H9 (cell line): ENCODE measurements at regions not wholly inside any gene's neighbourhood (a gene's known extent, or its start where the extent isn't known, plus 50 kb on each side); places are given as distances from the start of the nearest gene placed in this dataset.

Source experiments
- DNase-seq: peaks from one replicate; pipeline ENCODE4 v3.0.0-alpha.2; 2017
- H2AFZ ChIP-seq: one replicate; pipeline ENCODE4 v1.6.1; 2013; ENCODE audit warnings: mild to moderate bottlenecking, low read length, control low read depth, moderate library complexity
- H2AK5ac ChIP-seq: 2 replicates; pipeline ENCODE4 v1.6.1; 2013; ENCODE audit warnings: low read length, control low read depth, mixed read lengths; ENCODE audit not compliant: insufficient read length
- H2BK120ac ChIP-seq: one replicate; pipeline ENCODE4 v1.6.1; 2013; ENCODE audit warnings: low read depth, mild to moderate bottlenecking, low read length, control low read depth, inconsistent platforms; ENCODE audit not compliant: poor library complexity, severe bottlenecking
- H2BK12ac ChIP-seq: 2 replicates; pipeline ENCODE4 v1.6.1; 2013; ENCODE audit warnings: low read length, control low read depth, mixed read lengths, low read depth; ENCODE audit not compliant: insufficient read length
- H2BK15ac ChIP-seq: 2 replicates; pipeline ENCODE4 v1.6.1; 2013; ENCODE audit warnings: low read depth, low read length, control low read depth
- H2BK20ac ChIP-seq: one replicate; pipeline ENCODE4 v1.6.1; 2013; ENCODE audit warnings: low read depth, mild to moderate bottlenecking, low read length, control low read depth, inconsistent platforms; ENCODE audit not compliant: poor library complexity, severe bottlenecking
- H2BK5ac ChIP-seq: 2 replicates; pipeline ENCODE4 v1.6.1; 2013; ENCODE audit warnings: low read length, control low read depth, mixed read lengths; ENCODE audit not compliant: insufficient read length
- H3K14ac ChIP-seq: 2 replicates; pipeline ENCODE4 v1.6.1; 2013; ENCODE audit warnings: low read length, control low read depth; ENCODE audit not compliant: insufficient read depth
- H3K18ac ChIP-seq: 2 replicates; pipeline ENCODE4 v1.6.1; 2013; ENCODE audit warnings: low read depth, mild to moderate bottlenecking, mixed read lengths, low read length, control low read depth; ENCODE audit not compliant: insufficient read length
- H3K23ac ChIP-seq: 2 replicates; pipeline ENCODE4 v1.6.1; 2013; ENCODE audit warnings: low read length, control low read depth, mixed read lengths, low read depth; ENCODE audit not compliant: insufficient read length
- H3K23me2 ChIP-seq: 2 replicates; pipeline ENCODE4 v1.6.1; 2013; ENCODE audit warnings: low read depth, mild to moderate bottlenecking, mixed read lengths, low read length, control low read depth; ENCODE audit not compliant: insufficient read length, poor library complexity, severe bottlenecking
- H3K27ac ChIP-seq: 2 replicates; pipeline ENCODE4 v1.5.1; 2013; ENCODE audit warnings: low read length, control low read depth, mixed read lengths, low read depth; ENCODE audit not compliant: insufficient read length
- H3K27me3 ChIP-seq: 2 replicates; pipeline ENCODE4 v1.6.1; 2013; ENCODE audit warnings: low read length, control low read depth, inconsistent platforms; ENCODE audit not compliant: insufficient read depth
- H3K4ac ChIP-seq: 2 replicates; pipeline ENCODE4 v1.6.1; 2013; ENCODE audit warnings: low read depth, mild to moderate bottlenecking, control low read depth, inconsistent platforms, low read length, moderate library complexity
- H3K4me1 ChIP-seq: 2 replicates; pipeline ENCODE4 v1.6.1; 2013; ENCODE audit warnings: low read length, control low read depth, inconsistent platforms; ENCODE audit not compliant: insufficient read depth
- H3K4me2 ChIP-seq: 2 replicates; pipeline ENCODE4 v1.6.1; 2013; ENCODE audit warnings: low read length, control low read depth, mixed read lengths; ENCODE audit not compliant: insufficient read length, insufficient read depth
- H3K56ac ChIP-seq: 2 replicates; pipeline ENCODE4 v1.6.1; 2013; ENCODE audit warnings: low read depth, mild to moderate bottlenecking, mixed read lengths, low read length, control low read depth; ENCODE audit not compliant: insufficient read length
- H3K79me1 ChIP-seq: 2 replicates; pipeline ENCODE4 v1.6.1; 2013; ENCODE audit warnings: low read depth, mild to moderate bottlenecking, moderate library complexity, low read length, control low read depth, inconsistent platforms; ENCODE audit not compliant: insufficient read depth, poor library complexity, severe bottlenecking
- H3K79me2 ChIP-seq: 2 replicates; pipeline ENCODE4 v1.6.1; 2013; ENCODE audit warnings: low read length, control low read depth, inconsistent platforms; ENCODE audit not compliant: insufficient read depth
- H3K9ac ChIP-seq: 2 replicates; pipeline ENCODE4 v1.6.1; 2013; ENCODE audit warnings: low read length, control low read depth, mixed read lengths; ENCODE audit not compliant: insufficient read length; ENCODE audit errors: extremely low read depth
- H3K9me3 ChIP-seq: one replicate; pipeline ENCODE4 v1.6.1; 2013; ENCODE audit warnings: low read depth, low read length, inconsistent platforms; ENCODE audit not compliant: control insufficient read depth
- H3T11ph ChIP-seq: one replicate; pipeline ENCODE4 v1.6.1; 2013; ENCODE audit warnings: mild to moderate bottlenecking, low read length, control low read depth, inconsistent platforms
- H4K20me1 ChIP-seq: one replicate; pipeline ENCODE4 v1.6.1; 2013; ENCODE audit not compliant: control insufficient read depth, insufficient read length, insufficient read depth
- H4K5ac ChIP-seq: 2 replicates; pipeline ENCODE4 v1.6.1; 2013; ENCODE audit warnings: low read depth, mild to moderate bottlenecking, mixed read lengths, low read length, control low read depth; ENCODE audit not compliant: insufficient read length
- H4K8ac ChIP-seq: replicated peaks from 2 replicates; pipeline ENCODE4 v1.6.1; 2013; ENCODE audit warnings: low read length, control low read depth, mixed read lengths, low read depth; ENCODE audit not compliant: insufficient read length
- H4K91ac ChIP-seq: 2 replicates; pipeline ENCODE4 v1.6.1; 2013; ENCODE audit warnings: low read depth, mild to moderate bottlenecking, moderate library complexity, mixed read lengths, low read length, control low read depth; ENCODE audit not compliant: insufficient read length
- H3K27ac Mint-ChIP-seq, 3 experiments: 2 replicates in 2 of 3; 3 replicates in 1 of 3; pipeline ENCODE4 v1.8.0; 2020 to 2021; ENCODE audit warnings: mixed read lengths in 3 of 3, mild to moderate bottlenecking in 1 of 3, moderate library complexity in 1 of 3
- H3K27me3 Mint-ChIP-seq: 2 replicates; pipeline ENCODE4 v1.8.0; 2021; ENCODE audit warnings: low read depth, mild to moderate bottlenecking, moderate library complexity, mixed read lengths
- H3K36me3 Mint-ChIP-seq, 3 experiments: 2 replicates in 2 of 3; 3 replicates in 1 of 3; pipeline ENCODE4 v1.8.0; 2020 to 2021; ENCODE audit warnings: low read depth in 3 of 3, mixed read lengths in 3 of 3; ENCODE audit not compliant: insufficient read depth in 1 of 3
- H3K4me1 Mint-ChIP-seq, 2 experiments: 2 replicates each; pipeline ENCODE4 v1.8.0; 2020; ENCODE audit warnings: mixed read lengths in 2 of 2
- H3K4me3 Mint-ChIP-seq, 2 experiments: 2 replicates in 1 of 2; 3 replicates in 1 of 2; pipeline ENCODE4 v1.8.0; 2020 to 2021; ENCODE audit warnings: mild to moderate bottlenecking in 2 of 2, mixed read lengths in 2 of 2, moderate library complexity in 1 of 2
- H3K9me3 Mint-ChIP-seq, 2 experiments: 2 replicates in 1 of 2; 3 replicates in 1 of 2; pipeline ENCODE4 v1.8.0; 2020; ENCODE audit warnings: mild to moderate bottlenecking in 2 of 2, mixed read lengths in 2 of 2, moderate library complexity in 1 of 2
- CTCF ChIP-seq: fragments of 200-600 bp; sonication (generic); conservative IDR thresholded peaks from 3 replicates; pipeline ENCODE4 v1.8.0; 2021; ENCODE audit warnings: antibody characterized with exemption, mild to moderate bottlenecking
- WGBS: extraction: QIAGEN DNeasy Blood & Tissue Kit; methylation state at CpG from one replicate; pipeline ENCODE4 v1.1.7; 2013; ENCODE audit warnings: missing lambda C conversion rate, low lambda C conversion rate, mixed read lengths; ENCODE audit not compliant: insufficient read length; ENCODE audit errors: extremely low coverage; 5-methylcytosine and 5-hydroxymethylcytosine counted together

GRCh38 chr7:80040752-80041151 is 93.9 kb upstream of the GNAI1 start:
- no CpG with 5 or more reads among the region's 3 CpGs for whole genome bisulfite sequencing
- peaks cover 0 to 13% (median 8%) of the 10 kb centered on the region in 3 experiments; a peak in 5 of 7 replicates for H3K36me3 Mint-ChIP-seq
- H2BK20ac ChIP-seq: no peak overlapping the region

More at GRCh38 chr7:80040752-80041151, 93.9 kb upstream of the GNAI1 start:
- Histone ChIP-seq H3K27me3 (no peaks in the 10 kb centered on the region), H3K4me2 (no peak overlapping the region), H4K8ac (no peak overlapping the region), H3K18ac (no peak overlapping the region), H3K79me1 (no peaks in the 10 kb centered on the region), H3K56ac (no peak overlapping the region), H3K23me2 (no peaks in the 10 kb centered on the region), H2BK5ac (no peak overlapping the region), H3T11ph (no peak overlapping the region), H4K5ac (no peak overlapping the region), H2BK120ac (no peak overlapping the region), H3K9ac (no peak overlapping the region), H4K91ac (no peak overlapping the region), H2BK12ac (no peak overlapping the region), H3K79me2 (no peaks in the 10 kb centered on the region), H2AFZ (no peak overlapping the region), H3K14ac (no peak overlapping the region), H3K9me3 (peaks cover 9% of the 10 kb centered on the region), H2AK5ac (no peak overlapping the region), H2BK15ac (no peak overlapping the region), H3K27ac (no peak overlapping the region), H3K4ac (no peak overlapping the region), H4K20me1 (no peaks in the 10 kb centered on the region), H3K23ac (no peak overlapping the region), H3K4me1 (no peaks in the 10 kb centered on the region)
- Mint-ChIP-seq H3K27me3 (no peaks in the 10 kb centered on the region), H3K27ac (no peak overlapping the region; a peak in 1 of 7 replicates), H3K4me3 (no peak overlapping the region), H3K4me1 (no peaks in the 10 kb centered on the region), H3K9me3 (peaks cover 13 to 17% of the 10 kb centered on the region in 2 experiments)
- TF ChIP-seq CTCF: no peak
- no peak for DNase-seq
